ENCODE measurements at regions not wholly inside any gene's neighbourhood (a gene's known extent, or its start where the extent isn't known, plus 50 kb on each side); places are given as distances from the start of the nearest gene placed in this dataset.
A peak's percentile ranks its signal among the peaks of the same experiment; 100 is the strongest.

- H3K4me3 ChIP-seq: no peak overlapping the region
- no peak for TF ChIP-seq CTCF (IDR thresholded peaks at IDR 0.05 in 8 of 11, conservative IDR thresholded peaks at IDR 0.05 in 3 of 11)
- TF ChIP-seq POLR2AphosphoS5 (IDR thresholded peaks at IDR 0.05): no peak
- TF ChIP-seq POLR2A (IDR thresholded peaks at IDR 0.05): no peak
- DNase-seq: no peak
- no peaks in the 10 kb centered on the region for H3K36me3 ChIP-seq
- H3K9me3 ChIP-seq: no peaks in the 10 kb centered on the region
- no peaks in the 10 kb centered on the region for H3K27me3 ChIP-seq (replicated peaks in 1 of 7)
- WGBS, 5 donors: 87 to 97% (median 89%) methylated on average over 1 of the region's 1 CpG
- no peak overlapping the region for H3K27ac ChIP-seq
- intact Hi-C loops (cut with DNase I; ENCODE audit: low total_unique reads): no loop called here
- peaks cover 0 to 43% (median 12%) of the 10 kb centered on the region in 6 donors for H3K4me1 ChIP-seq
Measured at GRCh38 chr7:17031906-17032551, 150.2 kb upstream of the AGR3 start.

GRCh38 chr7:17033245-17033644 lies 151.5 kb upstream of the AGR3 start:
- WGBS, 5 donors: 90 to 98% (median 93%) methylated on average over 4 of the region's 4 CpGs
- Histone ChIP-seq H3K9me3 (no peaks in the 10 kb centered on the region), H3K27me3 (replicated peaks in 1 of 7) (no peaks in the 10 kb centered on the region), H3K36me3 (no peaks in the 10 kb centered on the region), H3K4me3 (no peak overlapping the region), H3K4me1 (peaks cover 0 to 44% (median 12%) of the 10 kb centered on the region in 6 donors), H3K27ac (no peak overlapping the region)
- intact Hi-C loops (cut with DNase I; ENCODE audit: low total_unique reads): no loop called here
- no peak for TF ChIP-seq POLR2AphosphoS5 (IDR thresholded peaks at IDR 0.05)
- TF ChIP-seq POLR2A (IDR thresholded peaks at IDR 0.05): no peak
- TF ChIP-seq CTCF (IDR thresholded peaks at IDR 0.05 in 8 of 11, conservative IDR thresholded peaks at IDR 0.05 in 3 of 11): no peak
- DNase-seq: peak; percentile 69

GRCh38 chr7:17036584-17036983 lies 154.8 kb upstream of the AGR3 start:
- H3K4me1 ChIP-seq: peaks cover 2 to 44% (median 11%) of the 10 kb centered on the region in 6 donors
- no peak for DNase-seq
- intact Hi-C loops (cut with DNase I; ENCODE audit: low total_unique reads): no loop called here
- 84 to 96% (median 88%) methylated on average over 2 of the region's 2 CpGs for WGBS, 5 donors
- H3K27me3 ChIP-seq (replicated peaks in 1 of 7): no peaks in the 10 kb centered on the region
- no peak for TF ChIP-seq CTCF (IDR thresholded peaks at IDR 0.05 in 8 of 11, conservative IDR thresholded peaks at IDR 0.05 in 3 of 11)
- TF ChIP-seq POLR2A (IDR thresholded peaks at IDR 0.05): no peak
- TF ChIP-seq POLR2AphosphoS5 (IDR thresholded peaks at IDR 0.05): no peak
- H3K4me3 ChIP-seq: no peak overlapping the region
- no peak overlapping the region for H3K27ac ChIP-seq
- no peaks in the 10 kb centered on the region for H3K9me3 ChIP-seq
- no peaks in the 10 kb centered on the region for H3K36me3 ChIP-seq

GRCh38 chr7:17037356-17037755 lies 155.6 kb upstream of the AGR3 start:
- DNase-seq: no peak
- no peak for TF ChIP-seq POLR2AphosphoS5 (IDR thresholded peaks at IDR 0.05)
- TF ChIP-seq POLR2A (IDR thresholded peaks at IDR 0.05): no peak
- 88 to 97% (median 95%) methylated on average over 3 of the region's 3 CpGs for WGBS, 5 donors

More at GRCh38 chr7:17037356-17037755, 155.6 kb upstream of the AGR3 start:
- no peaks in the 10 kb centered on the region for H3K9me3 ChIP-seq
- peaks cover 5 to 45% (median 16%) of the 10 kb centered on the region in 6 donors for H3K4me1 ChIP-seq
- no peaks in the 10 kb centered on the region for H3K27me3 ChIP-seq (replicated peaks in 1 of 7)
- intact Hi-C loops (cut with DNase I; ENCODE audit: low total_unique reads): no loop called here
- no peaks in the 10 kb centered on the region for H3K36me3 ChIP-seq
- no peak overlapping the region for H3K27ac ChIP-seq
- H3K4me3 ChIP-seq: no peak overlapping the region

Data from spleen (tissue), 11 donors.